T-helper 1 cell treated with Interleukin-12 subunit alpha and Interleukin-12 subunit beta and Interleukin-4 antibody, amounts not matched to agents 30 ng/mL and 1 ng/mL, for 36 hours (primary cell): ENCODE measurements at regions not wholly inside any gene's neighbourhood (a gene's known extent, or its start where the extent isn't known, plus 50 kb on each side); places are given as distances from the start of the nearest gene placed in this dataset.
"Not testable (repeated sequence)": the region's sequence is repeated elsewhere in the genome, so short reads cannot be mapped to it uniquely, and the experiment has no call there.

Experiments used
- intact Hi-C: fragments of 100-400 bp; cut with micrococcal nuclease; formaldehyde crosslinking; loops from one replicate; pipeline ENCODE4 v1.15.1; 2024

DNA sequence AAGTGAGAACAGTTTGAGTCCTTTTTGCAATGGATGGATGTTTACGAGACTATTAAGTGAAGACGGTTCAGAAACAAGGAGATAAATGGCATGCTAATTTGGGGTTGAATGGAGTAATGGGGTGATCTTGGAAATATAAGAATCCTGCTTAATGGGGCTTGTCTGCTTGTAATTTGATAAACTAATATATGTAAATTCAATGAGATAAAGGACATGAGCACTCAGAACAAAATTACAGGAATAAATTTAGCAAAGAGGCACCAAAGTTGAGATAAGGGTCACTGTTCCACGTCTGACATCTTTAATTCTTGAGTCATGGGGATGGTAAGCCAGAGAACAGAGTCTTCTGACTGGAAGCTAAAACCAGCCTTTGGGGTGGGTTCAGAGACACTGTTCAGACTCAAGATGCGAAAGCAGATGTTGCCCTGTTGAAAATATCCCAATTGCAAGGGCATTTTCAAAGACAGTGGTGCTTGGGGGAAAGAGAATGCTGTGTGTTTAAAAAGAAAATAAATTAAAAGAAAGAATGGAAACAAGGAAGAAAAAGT lies 67.8 kb upstream of the CHRNB4 start:
- intact Hi-C loops, result loop anchor here (1.0 to 5.0 kb wide), 5 partner anchors 70 to 596 kb away; no protein-coding TSS in a partner anchor

DNA sequence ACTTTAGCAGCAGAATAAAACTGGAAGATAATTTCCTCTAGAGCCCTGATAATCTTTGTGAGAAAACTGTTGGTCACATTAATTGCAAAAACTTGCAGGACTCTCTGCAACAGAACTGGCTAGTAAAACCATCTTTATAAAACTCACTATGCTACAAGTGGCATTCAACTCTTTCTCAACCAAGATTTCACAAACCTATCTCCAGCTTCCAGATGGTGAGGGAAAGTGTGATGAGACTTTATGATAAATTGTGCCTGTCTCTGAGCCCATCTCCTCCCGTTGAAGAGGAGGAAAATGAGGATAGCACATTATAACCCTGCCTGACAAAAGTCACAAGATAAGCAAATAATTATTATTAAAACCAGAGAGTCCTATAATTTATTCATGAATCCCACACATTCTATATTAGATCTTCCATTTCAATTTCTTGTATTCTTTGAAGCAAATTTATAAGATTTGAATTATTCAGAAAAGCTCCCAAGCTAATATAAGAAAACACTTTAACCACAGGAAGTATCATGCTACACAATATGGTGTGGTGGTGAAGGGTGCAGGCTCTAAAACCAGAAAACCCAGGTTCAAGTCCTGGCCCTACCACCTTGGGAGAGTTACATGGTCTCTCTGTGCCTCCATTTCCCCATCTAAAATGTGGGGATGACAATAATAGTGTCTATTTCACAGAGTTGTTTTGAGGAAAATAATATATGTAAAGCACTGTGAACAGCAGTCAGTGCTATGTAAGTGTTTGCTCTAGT lies 65.6 kb upstream of the CHRNB4 start:
- intact Hi-C loops, result loop anchor here (5.0 kb wide), 1 partner anchor 399 kb away; no protein-coding TSS in a partner anchor

- intact Hi-C loops, result not testable (repeated sequence)
These were observed 62.5 kb upstream of the CHRNB4 start for GRCh38 chr15:78703334-78704056.

GRCh38 chr15:78702609-78703333 lies 61.8 kb upstream of the CHRNB4 start:
- intact Hi-C loops, result no loop called here

GRCh38 chr15:78697449-78697848 lies 56.4 kb upstream of the CHRNB4 start:
- intact Hi-C loops, result no loop called here

- intact Hi-C loops, result no loop called here
These were observed 55.4 kb upstream of the CHRNB4 start for GRCh38 chr15:78696436-78696835.

- intact Hi-C loops, result no loop called here
These were observed 54.8 kb upstream of the CHRNB4 start for GRCh38 chr15:78695854-78696253.

GRCh38 chr15:78695046-78695671 lies 54.1 kb upstream of the CHRNB4 start:
- intact Hi-C loops, result no loop called here

DNA sequence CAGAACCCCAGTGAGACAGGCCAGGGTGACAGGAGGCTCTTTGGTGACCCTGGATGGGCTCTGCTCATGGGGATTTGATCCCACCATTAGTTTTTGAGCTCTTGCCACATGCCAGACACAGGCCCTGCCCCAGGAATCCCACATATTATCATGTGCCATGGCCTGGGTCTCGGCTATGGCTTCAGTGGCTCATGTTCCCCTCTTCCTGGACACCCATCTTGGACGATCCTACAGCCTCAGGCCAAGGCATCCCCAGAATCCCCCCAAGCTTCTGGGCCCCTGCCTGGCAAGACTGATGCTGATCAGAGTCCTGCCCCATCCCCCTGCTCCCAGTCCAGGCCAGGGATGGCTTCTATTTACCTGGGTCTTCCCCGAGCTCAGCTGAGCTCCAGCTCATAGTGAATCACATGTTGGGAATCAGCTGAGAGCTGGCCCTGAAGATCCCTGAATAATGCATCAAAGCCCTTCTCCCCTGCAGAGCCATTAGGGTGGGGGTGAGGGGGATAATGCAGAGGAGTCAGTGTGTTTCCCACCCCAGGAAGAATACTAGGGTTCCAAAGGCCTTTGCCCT lies 50.9 kb upstream of the CHRNB4 start:
- intact Hi-C loops, result no loop called here

- intact Hi-C loops, result no loop called here
These were observed 50.3 kb upstream of the CHRNB4 start for GRCh38 chr15:78691167-78691850.
